K562 (cell line): ENCODE measurements at regions not wholly inside any gene's neighbourhood (a gene's known extent, or its start where the extent isn't known, plus 50 kb on each side); places are given as distances from the start of the nearest gene placed in this dataset.
A peak's percentile ranks its signal among the peaks of the same experiment; 100 is the strongest.

Source experiments
- ATAC-seq: fragments of 200-7000 bp; cut with Tn5 transposase; 3 replicates; pipeline ENCODE4 v1.9.1; 2020; ENCODE audit warnings: moderate library complexity
- BruUV-seq: library from RNA; stranded (reverse); fragments of 400-500 nt; replicated peaks from 2 replicates; lab custom pipeline; 2021; lab: Mats Ljungman, UMichigan
- CTCF ChIA-PET: fragments of 300-600 bp; formaldehyde crosslinking; extraction: SDS; loops from one replicate; lab custom pipeline; 2021; ENCODE audit warnings: low intra/inter-chr PET ratio; lab: Yijun Ruan, JAX
- POLR2A ChIA-PET: fragments of 300-600, 350-650 bp; sonication (Branson Sonifier 250); formaldehyde crosslinking; extraction: SDS; loops from one replicate; lab custom pipeline; 2021; ENCODE audit warnings: antibody characterized with exemption, inconsistent platforms; lab: Yijun Ruan, JAX
- DNase-seq, 4 experiments: peaks; one replicate each; pipeline versions ENCODE4 v3.0.0 to v3.0.0-alpha.2; 2011 to 2018; ENCODE audit warnings: low spot score in 3 of 4, mixed read lengths in 3 of 4; ENCODE audit errors: extremely low read depth in 1 of 4
- FAIRE-seq: peaks from 2 replicates; lab custom pipeline; 2011; peaks lifted over from hg19 to GRCh38; lab: Jason Lieb, UNC
- H2AFZ ChIP-seq: 2 replicates; pipeline ENCODE4 v1.6.0; 2011; ENCODE audit warnings: low read depth, low read length, control low read depth, inconsistent platforms
- H3K27ac ChIP-seq: fragments of 200-600 bp; 3 replicates; pipeline ENCODE4 v1.8.0; 2011; ENCODE audit warnings: low read depth, mild to moderate bottlenecking, control low read depth, inconsistent platforms, low read length, moderate library complexity, mixed read lengths; ENCODE audit errors: extremely low read depth
- H3K27me3 ChIP-seq, 2 experiments: fragments of 300-600 bp in 1 of 2; 2 replicates in 1 of 2; 3 replicates in 1 of 2; pipeline versions ENCODE4 v1.6.0 to v1.8.0; 2011; ENCODE audit warnings: inconsistent platforms in 2 of 2, low read length in 2 of 2, mild to moderate bottlenecking in 1 of 2, mixed read lengths in 1 of 2, moderate library complexity in 1 of 2; ENCODE audit not compliant: control insufficient read depth in 2 of 2, insufficient read depth in 2 of 2
- H3K36me3 ChIP-seq: fragments of 300-600 bp; 3 replicates; pipeline ENCODE4 v1.8.0; 2011; ENCODE audit warnings: mild to moderate bottlenecking, low read length, inconsistent platforms; ENCODE audit not compliant: control insufficient read depth, insufficient read depth
- H3K4me1 ChIP-seq, 2 experiments: fragments of 200-600 bp in 1 of 2; replicated peaks in 1 of 2; 2 replicates in 1 of 2; 3 replicates in 1 of 2; pipeline versions ENCODE4 v1.5.1 to v1.8.0; 2011; ENCODE audit warnings: inconsistent platforms in 2 of 2, low read length in 2 of 2, mild to moderate bottlenecking in 1 of 2, mixed read lengths in 1 of 2, moderate library complexity in 1 of 2; ENCODE audit not compliant: control insufficient read depth in 2 of 2, insufficient read depth in 2 of 2
- H3K4me2 ChIP-seq: 2 replicates; pipeline ENCODE4 v1.6.1; 2011; ENCODE audit warnings: low read length, control low read depth, inconsistent platforms, mixed read lengths; ENCODE audit not compliant: insufficient read depth
- H3K4me3 ChIP-seq: fragments of 200-600 bp; sonication (generic), shearing (Covaris generic); 2 replicates; pipeline ENCODE4 v1.5.1; 2016; ENCODE audit warnings: control low read depth, inconsistent platforms
- H3K79me2 ChIP-seq: fragments of 200-600 bp; 3 replicates; pipeline ENCODE4 v1.8.0; 2011; ENCODE audit warnings: low read length, inconsistent platforms; ENCODE audit not compliant: control insufficient read depth, insufficient read depth
- H3K9ac ChIP-seq, 2 experiments: 2 replicates each; pipeline versions ENCODE4 v1.6.0 to v1.6.1; 2011; ENCODE audit warnings: low read depth in 2 of 2, low read length in 2 of 2, control low read depth in 1 of 2, inconsistent platforms in 1 of 2, mild to moderate bottlenecking in 1 of 2, mixed read lengths in 1 of 2; ENCODE audit not compliant: insufficient read depth in 1 of 2
- H3K9me1 ChIP-seq: one replicate; pipeline ENCODE4 v1.6.0; 2011; ENCODE audit warnings: inconsistent platforms, mild to moderate bottlenecking, low read length, moderate library complexity; ENCODE audit not compliant: control insufficient read depth, insufficient read depth
- H3K9me3 ChIP-seq: replicated peaks from 2 replicates; pipeline ENCODE4 v1.5.1; 2011; ENCODE audit warnings: low read depth, low read length, inconsistent platforms; ENCODE audit not compliant: control insufficient read depth, insufficient read depth
- H4K20me1 ChIP-seq: replicated peaks from 2 replicates; pipeline ENCODE4 v1.6.1; 2011; ENCODE audit warnings: low read length, inconsistent platforms, mixed read lengths; ENCODE audit not compliant: control insufficient read depth, insufficient read depth
- CXXC5 ChIP-seq: fragments of 250-450 bp; sonication (Bioruptor Pico); IDR thresholded peaks from 2 replicates; pipeline ENCODE4 v1.8.0; 2022; ENCODE audit warnings: inconsistent platforms, mild to moderate bottlenecking, moderate library complexity
- JUN ChIP-seq, 2 experiments: sonication (generic) in 1 of 2; formaldehyde crosslinking in 1 of 2; IDR thresholded peaks; 2 replicates each; pipeline versions ENCODE4 v1.6.1 to v1.8.0; 2012 to 2022; ENCODE audit warnings: borderline replicate concordance in 2 of 2, mild to moderate bottlenecking in 2 of 2, improper control_type of control experiment in 1 of 2, low read depth in 1 of 2, low read length in 1 of 2, missing genetic modification reagents in 1 of 2
- JUNB ChIP-seq: fragments of 450-650 bp; formaldehyde crosslinking; conservative IDR thresholded peaks from 2 replicates; pipeline ENCODE4 v1.4.0; 2020; ENCODE audit warnings: mild to moderate bottlenecking
- NCOA4 ChIP-seq: fragments of 450-650 bp; IDR thresholded peaks from 2 replicates; pipeline ENCODE4 v1.6.1; 2018; ENCODE audit warnings: mild to moderate bottlenecking; ENCODE audit not compliant: partially characterized antibody
- RBBP5 ChIP-seq: fragments of 200-600 bp; sonication (generic); IDR thresholded peaks from 2 replicates; pipeline ENCODE4 v1.6.1; 2012; ENCODE audit warnings: borderline replicate concordance, mild to moderate bottlenecking, low read length, control low read depth, inconsistent platforms; ENCODE audit not compliant: insufficient read depth, poor library complexity, severe bottlenecking
- SIRT6 ChIP-seq: IDR thresholded peaks from one replicate; pipeline ENCODE4 v1.6.1; 2012; ENCODE audit warnings: low read depth, mild to moderate bottlenecking, control low read depth, inconsistent platforms, low read length, moderate library complexity
- SNIP1 ChIP-seq: fragments of 450-650 bp; IDR thresholded peaks from 2 replicates; pipeline ENCODE4 v1.7.1; 2017; ENCODE audit warnings: low read depth, mild to moderate bottlenecking
- ZNF445 ChIP-seq: fragments of 250-450 bp; sonication (Bioruptor Pico); IDR thresholded peaks from 2 replicates; pipeline ENCODE4 v1.4.0; 2020; ENCODE audit warnings: low read depth, mild to moderate bottlenecking, moderate library complexity
- WGBS: fragments of 100-300 bp; shearing (Covaris generic); methylation state at CpG from one replicate; pipeline ENCODE4 v1.1.6; 2016; ENCODE audit warnings: low coverage, mixed read lengths; ENCODE audit not compliant: insufficient coverage; ENCODE audit errors: missing lambda C conversion rate; 5-methylcytosine and 5-hydroxymethylcytosine counted together
- in situ Hi-C: fragments of 300-500 bp; cut with MboI; formaldehyde crosslinking; loops from 4 replicates; pipeline ENCODE4 v1.15.0; 2018; ENCODE audit warnings: inconsistent platforms, mixed read lengths
- intact Hi-C: fragments of 100-400 bp; cut with micrococcal nuclease; formaldehyde crosslinking; loops from 2 replicates; pipeline ENCODE4 v1.14.2; 2022
- TF ChIP-seq, protein P1 (sequence below): sonication (generic); formaldehyde crosslinking; IDR thresholded peaks from 2 replicates; pipeline ENCODE4 v1.8.1; 2023; ENCODE audit warnings: mild to moderate bottlenecking, missing genetic modification reagents
- TF ChIP-seq, protein P2 (sequence below), 2 experiments: fragments of 450-650 bp in 1 of 2; sonication (generic) in 1 of 2; formaldehyde crosslinking; conservative IDR thresholded peaks; 2 replicates each; pipeline versions ENCODE4 v1.4.0 to v1.8.1; 2020 to 2022; ENCODE audit warnings: mild to moderate bottlenecking in 1 of 2, missing genetic modification reagents in 1 of 2

DNA sequence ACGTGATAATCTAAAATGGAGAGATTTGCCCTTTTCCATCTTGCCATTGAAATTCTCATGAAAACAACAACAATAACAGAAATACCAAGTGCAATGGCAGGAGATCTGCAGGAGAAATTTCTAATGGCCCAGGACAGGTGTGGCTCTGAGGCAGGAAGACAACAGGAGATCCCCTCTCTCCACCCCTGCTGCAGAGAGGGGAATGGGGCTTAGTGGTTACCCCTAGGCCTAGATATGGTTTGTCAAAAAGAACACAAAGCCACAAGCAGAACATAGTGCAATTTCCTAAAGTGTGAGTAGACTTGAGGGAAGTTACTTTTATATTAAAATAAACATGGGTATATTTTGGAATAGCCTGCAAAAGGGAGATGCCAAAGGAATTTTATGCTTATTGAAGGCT is 369.5 kb downstream of the KCNRG start (continued):
- TF ChIP-seq CXXC5 (CRISPR knock-in tag) (no peak), JUNB (CRISPR knock-in tag) (no peak), JUN (IDR thresholded peaks at IDR 0.05; ENCODE audit: borderline replicate concordance, low read depth, low read length) (no peak), JUN (CRISPR knock-in tag; IDR thresholded peaks at IDR 0.05; ENCODE audit: borderline replicate concordance) (no peak)

DNA sequence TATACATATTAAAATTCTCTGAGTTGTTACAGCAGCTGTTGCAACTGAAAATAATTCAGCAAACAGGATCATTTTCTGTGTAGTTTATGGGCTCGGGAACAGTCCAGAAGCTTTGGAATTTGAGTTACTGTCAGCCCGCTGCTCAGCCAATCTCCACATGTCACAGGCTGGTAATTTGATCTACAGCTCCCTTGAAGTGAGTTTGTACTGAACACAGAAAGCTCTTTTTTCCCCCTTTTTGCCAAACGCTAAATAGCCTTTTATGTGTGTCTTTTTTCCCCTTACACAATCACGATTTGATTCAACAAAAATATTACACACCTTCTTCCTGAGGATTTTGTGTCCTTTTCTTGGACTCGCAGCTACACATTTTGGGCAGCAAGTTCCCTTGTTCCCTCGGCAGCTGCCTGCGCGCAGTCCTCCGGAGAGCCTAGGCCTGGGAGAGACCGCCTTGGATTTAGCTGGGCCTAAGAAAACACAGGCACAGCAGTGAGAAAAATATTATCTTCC is 371.4 kb downstream of the KCNRG start:
- ATAC-seq (peak; percentile 31), FAIRE-seq (no peak), DNase-seq (no peak)
- Histone ChIP-seq H2AFZ (no peak overlapping the region), H3K4me2 (no peak overlapping the region), H3K27ac (no peak overlapping the region), H3K79me2 (no peaks in the 10 kb centered on the region), H3K4me3 (no peak overlapping the region), H3K9ac (no peak overlapping the region), H3K9me3 (no peaks in the 10 kb centered on the region), H4K20me1 (no peaks in the 10 kb centered on the region), H3K36me3 (no peaks in the 10 kb centered on the region), H3K27me3 (no peaks in the 10 kb centered on the region), H3K9me1 (no peaks in the 10 kb centered on the region), H3K4me1 (peaks cover 0 to 16% of the 10 kb centered on the region in 2 experiments; a peak in 2 of 5 replicates)
- TF ChIP-seq, protein P1, sequence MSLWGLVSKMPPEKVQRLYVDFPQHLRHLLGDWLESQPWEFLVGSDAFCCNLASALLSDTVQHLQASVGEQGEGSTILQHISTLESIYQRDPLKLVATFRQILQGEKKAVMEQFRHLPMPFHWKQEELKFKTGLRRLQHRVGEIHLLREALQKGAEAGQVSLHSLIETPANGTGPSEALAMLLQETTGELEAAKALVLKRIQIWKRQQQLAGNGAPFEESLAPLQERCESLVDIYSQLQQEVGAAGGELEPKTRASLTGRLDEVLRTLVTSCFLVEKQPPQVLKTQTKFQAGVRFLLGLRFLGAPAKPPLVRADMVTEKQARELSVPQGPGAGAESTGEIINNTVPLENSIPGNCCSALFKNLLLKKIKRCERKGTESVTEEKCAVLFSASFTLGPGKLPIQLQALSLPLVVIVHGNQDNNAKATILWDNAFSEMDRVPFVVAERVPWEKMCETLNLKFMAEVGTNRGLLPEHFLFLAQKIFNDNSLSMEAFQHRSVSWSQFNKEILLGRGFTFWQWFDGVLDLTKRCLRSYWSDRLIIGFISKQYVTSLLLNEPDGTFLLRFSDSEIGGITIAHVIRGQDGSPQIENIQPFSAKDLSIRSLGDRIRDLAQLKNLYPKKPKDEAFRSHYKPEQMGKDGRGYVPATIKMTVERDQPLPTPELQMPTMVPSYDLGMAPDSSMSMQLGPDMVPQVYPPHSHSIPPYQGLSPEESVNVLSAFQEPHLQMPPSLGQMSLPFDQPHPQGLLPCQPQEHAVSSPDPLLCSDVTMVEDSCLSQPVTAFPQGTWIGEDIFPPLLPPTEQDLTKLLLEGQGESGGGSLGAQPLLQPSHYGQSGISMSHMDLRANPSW (CRISPR knock-in tag) = no peak
- TF ChIP-seq NCOA4 (no peak), SNIP1 (no peak), RBBP5 (no peak), ZNF445 (CRISPR knock-in tag) (no peak), SIRT6 (no peak)
- TF ChIP-seq, protein P2, sequence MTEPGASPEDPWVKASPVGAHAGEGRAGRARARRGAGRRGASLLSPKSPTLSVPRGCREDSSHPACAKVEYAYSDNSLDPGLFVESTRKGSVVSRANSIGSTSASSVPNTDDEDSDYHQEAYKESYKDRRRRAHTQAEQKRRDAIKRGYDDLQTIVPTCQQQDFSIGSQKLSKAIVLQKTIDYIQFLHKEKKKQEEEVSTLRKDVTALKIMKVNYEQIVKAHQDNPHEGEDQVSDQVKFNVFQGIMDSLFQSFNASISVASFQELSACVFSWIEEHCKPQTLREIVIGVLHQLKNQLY (CRISPR knock-in tag; conservative IDR thresholded peaks at IDR 0.05) = no peak
- in situ Hi-C loops (no loop called here), intact Hi-C loops (loop anchor here (5.0 kb wide), 2 partner anchors 299 to 416 kb away; no protein-coding TSS in a partner anchor)
- 80% methylated on average over 10 of the region's 10 CpGs for WGBS
- ChIA-PET POLR2A (interaction anchor here (0.6 to 0.9 kb wide), 4 partner anchors 14 to 298 kb away, joined by 3 to 4 read pairs (median 3); no protein-coding TSS in a partner anchor), CTCF (no interaction called here)
- BruUV-seq = no TSS peak
